NT2/D1 (cell line): ENCODE measurements at regions not wholly inside any gene's neighbourhood (a gene's known extent, or its start where the extent isn't known, plus 50 kb on each side); places are given as distances from the start of the nearest gene placed in this dataset.

Source experiments
- SUZ12 ChIP-seq: IDR thresholded peaks from 2 replicates; pipeline ENCODE4 v1.6.1; 2011; ENCODE audit not compliant: insufficient read length, insufficient read depth; ENCODE audit errors: extremely low read depth
- YY1 ChIP-seq: IDR thresholded peaks from 2 replicates; pipeline ENCODE4 v1.6.1; 2011; ENCODE audit not compliant: insufficient read length, insufficient read depth
- ZNF274 ChIP-seq: IDR thresholded peaks from 2 replicates; pipeline ENCODE4 v1.6.1; 2011; ENCODE audit warnings: mild to moderate bottlenecking, low read depth, low read length

GRCh38 chr16:74090871-74091270 is 205.7 kb upstream of the PSMD7 start:
- TF ChIP-seq YY1 (no peak), SUZ12 (no peak), ZNF274 (no peak)
